Uterus (tissue), 3 donors: ENCODE measurements at regions not wholly inside any gene's neighbourhood (a gene's known extent, or its start where the extent isn't known, plus 50 kb on each side); places are given as distances from the start of the nearest gene placed in this dataset.

ENCODE experiments used
- DNase-seq, 2 donors: peaks; one replicate each; pipeline ENCODE4 v3.0.0-alpha.2; 2019 to 2020
- H3K27ac ChIP-seq, 2 donors: fragments of 200-600 bp; sonication (generic); 1 replicate in 1 of 2; 2 replicates in 1 of 2; pipeline ENCODE4 v1.5.1; 2016 to 2018
- H3K27me3 ChIP-seq, 2 donors: fragments of 200-600 bp; sonication (generic); one replicate each; pipeline ENCODE4 v1.5.1; 2018 to 2019; ENCODE audit warnings: control low read depth in 1 of 2
- H3K36me3 ChIP-seq, 2 donors: fragments of 200-600 bp; sonication (generic); one replicate each; pipeline ENCODE4 v1.5.1; 2019; ENCODE audit warnings: control low read depth in 1 of 2
- H3K4me1 ChIP-seq, 2 donors: fragments of 200-600 bp; sonication (generic); one replicate each; pipeline ENCODE4 v1.5.1; 2018 to 2019; ENCODE audit warnings: control low read depth in 1 of 2
- H3K4me3 ChIP-seq, 2 donors: fragments of 200-600 bp; sonication (generic); 1 replicate in 1 of 2; 2 replicates in 1 of 2; pipeline ENCODE4 v1.5.1; 2018 to 2019; ENCODE audit warnings: mild to moderate bottlenecking in 1 of 2
- H3K9me3 ChIP-seq, 2 donors: fragments of 200-600 bp; sonication (generic); one replicate each; pipeline ENCODE4 v1.5.1; 2019; ENCODE audit warnings: control low read depth in 1 of 2
- CTCF ChIP-seq, 4 experiments: fragments of 200-600 bp in 2 of 4; fragments of 450-650 bp in 2 of 4; sonication (generic) in 2 of 4; IDR thresholded peaks; one replicate each; pipeline ENCODE4 v1.5.1; 2016 to 2019; ENCODE audit warnings: antibody characterized with exemption in 4 of 4, mild to moderate bottlenecking in 2 of 4, moderate library complexity in 1 of 4
- POLR2A ChIP-seq, 2 donors: fragments of 450-650 bp; IDR thresholded peaks; one replicate each; pipeline ENCODE4 v1.6.1; 2016; ENCODE audit warnings: antibody characterized with exemption in 2 of 2, mild to moderate bottlenecking in 1 of 2, moderate library complexity in 1 of 2
- intact Hi-C: fragments of 100-400 bp; cut with DNase I; formaldehyde crosslinking; loops from one replicate; pipeline ENCODE4 v1.15.1; 2023; ENCODE audit warnings: low total_unique reads
- donor health status: DM: yes; HTN: yes; CAD: no.

GRCh38 chr1:30304080-30304479, 419.3 kb downstream of the MATN1 start:
- Histone ChIP-seq H3K36me3 (no peaks in the 10 kb centered on the region), H3K4me3 (no peak overlapping the region), H3K27me3 (no peaks in the 10 kb centered on the region), H3K9me3 (no peaks in the 10 kb centered on the region), H3K27ac (no peak overlapping the region), H3K4me1 (no peaks in the 10 kb centered on the region)
- DNase-seq = no peak
- TF ChIP-seq POLR2A (IDR thresholded peaks at IDR 0.05) (no peak), CTCF (IDR thresholded peaks at IDR 0.05) (no peak)
- intact Hi-C loops = no loop called here

GRCh38 chr1:30303387-30303786, 420.0 kb downstream of the MATN1 start:
- DNase-seq = no peak
- intact Hi-C loops = no loop called here
- TF ChIP-seq POLR2A (IDR thresholded peaks at IDR 0.05) = no peak
- no peak for TF ChIP-seq CTCF (IDR thresholded peaks at IDR 0.05)
- H3K27ac ChIP-seq = no peak overlapping the region
- no peak overlapping the region for H3K4me3 ChIP-seq
- no peaks in the 10 kb centered on the region for H3K9me3 ChIP-seq
- H3K36me3 ChIP-seq = no peaks in the 10 kb centered on the region
- no peaks in the 10 kb centered on the region for H3K27me3 ChIP-seq
- no peaks in the 10 kb centered on the region for H3K4me1 ChIP-seq

GRCh38 chr1:30302858-30303257, 420.5 kb downstream of the MATN1 start:
- Histone ChIP-seq H3K4me3 (no peak overlapping the region), H3K4me1 (no peaks in the 10 kb centered on the region), H3K27me3 (no peaks in the 10 kb centered on the region), H3K27ac (no peak overlapping the region), H3K36me3 (no peaks in the 10 kb centered on the region), H3K9me3 (no peaks in the 10 kb centered on the region)
- intact Hi-C loops = no loop called here
- no peak for TF ChIP-seq POLR2A (IDR thresholded peaks at IDR 0.05)
- TF ChIP-seq CTCF (IDR thresholded peaks at IDR 0.05) = no peak
- no peak for DNase-seq

GRCh38 chr1:30300669-30301068, 422.7 kb downstream of the MATN1 start:
- H3K27me3 ChIP-seq = no peaks in the 10 kb centered on the region
- intact Hi-C loops = no loop called here
- H3K9me3 ChIP-seq = no peaks in the 10 kb centered on the region
- DNase-seq = no peak
- no peaks in the 10 kb centered on the region for H3K4me1 ChIP-seq
- H3K27ac ChIP-seq = no peak overlapping the region
- TF ChIP-seq CTCF (IDR thresholded peaks at IDR 0.05) = no peak
- TF ChIP-seq POLR2A (IDR thresholded peaks at IDR 0.05) = no peak
- no peak overlapping the region for H3K4me3 ChIP-seq
- no peaks in the 10 kb centered on the region for H3K36me3 ChIP-seq

- no peaks in the 10 kb centered on the region for H3K27me3 ChIP-seq
- TF ChIP-seq POLR2A (IDR thresholded peaks at IDR 0.05) (no peak), CTCF (IDR thresholded peaks at IDR 0.05) (no peak)
- no peak overlapping the region for H3K4me3 ChIP-seq
- H3K9me3 ChIP-seq = no peaks in the 10 kb centered on the region
- H3K4me1 ChIP-seq = no peaks in the 10 kb centered on the region
- H3K36me3 ChIP-seq = no peaks in the 10 kb centered on the region
- DNase-seq = no peak
- no peak overlapping the region for H3K27ac ChIP-seq
- intact Hi-C loops = no loop called here
Measured at GRCh38 chr1:30299393-30299792, 424.0 kb downstream of the MATN1 start.
